H1 (cell line): ENCODE measurements at regions not wholly inside any gene's neighbourhood (a gene's known extent, or its start where the extent isn't known, plus 50 kb on each side); places are given as distances from the start of the nearest gene placed in this dataset.

Source experiments
- CTBP2 ChIP-seq: IDR thresholded peaks from 2 replicates; pipeline ENCODE4 v1.7.0; 2011; ENCODE audit warnings: borderline replicate concordance, mild to moderate bottlenecking, moderate library complexity, mixed read lengths, low read length; ENCODE audit not compliant: insufficient read depth, insufficient read length
- KDM1A ChIP-seq: fragments of 200-600, 300-600 bp; sonication (generic); IDR thresholded peaks from 2 replicates; pipeline ENCODE4 v1.7.1; 2016; ENCODE audit warnings: mild to moderate bottlenecking, low read length, borderline replicate concordance
- NANOG ChIP-seq: IDR thresholded peaks from 2 replicates; pipeline ENCODE4 v1.6.1; 2011; ENCODE audit warnings: low read length, low read depth, mild to moderate bottlenecking, inconsistent platforms; ENCODE audit not compliant: insufficient read depth, poor library complexity, severe bottlenecking
- RAD21 ChIP-seq, 2 experiments: IDR thresholded peaks in 1 of 2; conservative IDR thresholded peaks in 1 of 2; 2 replicates each; pipeline ENCODE4 v1.6.1; 2011; ENCODE audit warnings: low read depth in 2 of 2, low read length in 2 of 2, improper control_type of control experiment in 1 of 2, inconsistent platforms in 1 of 2, mild to moderate bottlenecking in 1 of 2, moderate library complexity in 1 of 2
- SAP30 ChIP-seq: fragments of 300-600 bp; sonication (generic); IDR thresholded peaks from 2 replicates; pipeline ENCODE4 v1.7.1; 2012; ENCODE audit warnings: low read length, moderate library complexity, mild to moderate bottlenecking, inconsistent platforms; ENCODE audit not compliant: insufficient read depth, insufficient replicate concordance
- SUZ12 ChIP-seq: fragments of 200-600 bp; sonication (generic); IDR thresholded peaks from 2 replicates; pipeline ENCODE4 v1.6.1; 2012; ENCODE audit warnings: mild to moderate bottlenecking, inconsistent platforms, low read length, moderate library complexity, mixed read lengths

DNA sequence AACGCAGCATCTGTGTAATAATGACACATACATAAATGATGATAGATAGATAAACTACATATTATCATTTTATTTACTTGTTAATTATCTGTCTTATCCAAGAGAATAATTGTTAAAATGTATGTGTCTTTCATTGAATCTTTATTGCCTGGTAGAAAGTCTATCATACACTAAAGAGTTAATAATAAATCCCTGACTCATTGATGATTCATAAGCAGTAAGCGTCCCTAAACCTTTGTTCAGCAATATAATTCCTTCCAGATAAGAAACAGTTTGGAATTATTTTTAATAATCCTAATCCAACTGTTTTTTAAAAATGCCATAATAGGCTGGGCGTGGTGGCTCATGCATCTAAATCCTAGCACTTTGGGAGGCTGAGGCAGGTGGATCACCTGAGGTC lies 655.6 kb upstream of the CNTN5 start (continued):
- TF ChIP-seq SUZ12 (no peak), CTBP2 (no peak), KDM1A (no peak), RAD21 (IDR thresholded peaks at IDR 0.05 in 1 of 2, conservative IDR thresholded peaks at IDR 0.05 in 1 of 2; ENCODE audit: low read depth in 2 of 2, low read length in 2 of 2) (no peak), NANOG (no peak), SAP30 (no peak)
